Urinary bladder (tissue), 3 donors: ENCODE measurements at regions not wholly inside any gene's neighbourhood (a gene's known extent, or its start where the extent isn't known, plus 50 kb on each side); places are given as distances from the start of the nearest gene placed in this dataset.

Experiments used
- DNase-seq: peaks from one replicate; pipeline ENCODE4 v3.0.0-alpha.2; 2015; ENCODE audit errors: extremely low spot score
- H3K27ac ChIP-seq: one replicate; pipeline ENCODE4 v1.5.1; 2013; ENCODE audit warnings: low read depth, mild to moderate bottlenecking, moderate library complexity
- H3K36me3 ChIP-seq: one replicate; pipeline ENCODE4 v1.6.1; 2013; ENCODE audit warnings: mild to moderate bottlenecking, moderate library complexity; ENCODE audit not compliant: insufficient read depth
- H3K4me1 ChIP-seq: one replicate; pipeline ENCODE4 v1.6.1; 2013; ENCODE audit warnings: mild to moderate bottlenecking, moderate library complexity; ENCODE audit not compliant: insufficient read depth
- H3K4me3 ChIP-seq: one replicate; pipeline ENCODE4 v1.5.1; 2013; ENCODE audit warnings: low read depth, low read length
- WGBS: extraction: QIAGEN DNeasy Blood & Tissue Kit; methylation state at CpG from one replicate; pipeline ENCODE4 v1.1.7; 2013; 5-methylcytosine and 5-hydroxymethylcytosine counted together
- donor health status: healthy with polysubstance abuse.
- donor health status: healthy.

GRCh38 chr21:31538816-31539215 is 120.7 kb upstream of the SOD1 start:
- H3K4me1 ChIP-seq: no peaks in the 10 kb centered on the region
- DNase-seq: no peak
- no peak overlapping the region for H3K27ac ChIP-seq
- 55% methylated on average over 10 of the region's 10 CpGs for WGBS
- H3K36me3 ChIP-seq: no peaks in the 10 kb centered on the region
- no peak overlapping the region for H3K4me3 ChIP-seq

GRCh38 chr21:31537872-31538576 is 121.5 kb upstream of the SOD1 start:
- WGBS: 92% methylated on average over 10 of the region's 10 CpGs
- no peak for DNase-seq
- H3K36me3 ChIP-seq: no peaks in the 10 kb centered on the region
- no peak overlapping the region for H3K27ac ChIP-seq
- no peaks in the 10 kb centered on the region for H3K4me1 ChIP-seq
- H3K4me3 ChIP-seq: no peak overlapping the region

- no peak overlapping the region for H3K4me3 ChIP-seq
- no peak overlapping the region for H3K27ac ChIP-seq
- DNase-seq: no peak
- no peaks in the 10 kb centered on the region for H3K36me3 ChIP-seq
- WGBS: 98% methylated on average over 8 of the region's 8 CpGs
- no peaks in the 10 kb centered on the region for H3K4me1 ChIP-seq
Observed at GRCh38 chr21:31536138-31536537, 123.4 kb upstream of the SOD1 start.

GRCh38 chr21:31531967-31532366 is 127.5 kb upstream of the SOD1 start:
- DNase-seq: no peak
- Histone ChIP-seq H3K4me3 (no peak overlapping the region), H3K27ac (no peak overlapping the region), H3K36me3 (no peaks in the 10 kb centered on the region), H3K4me1 (no peaks in the 10 kb centered on the region)
- 91% methylated on average over 1 of the region's 1 CpG for WGBS

GRCh38 chr21:31530897-31531705 is 128.4 kb upstream of the SOD1 start:
- H3K4me1 ChIP-seq: no peaks in the 10 kb centered on the region
- DNase-seq: no peak
- WGBS: 62% methylated on average over 10 of the region's 10 CpGs
- H3K27ac ChIP-seq: no peak overlapping the region
- no peak overlapping the region for H3K4me3 ChIP-seq
- H3K36me3 ChIP-seq: no peaks in the 10 kb centered on the region

- H3K36me3 ChIP-seq: no peaks in the 10 kb centered on the region
- H3K4me3 ChIP-seq: no peak overlapping the region
- 78% methylated on average over 9 of the region's 9 CpGs for WGBS
- no peak for DNase-seq
- H3K4me1 ChIP-seq: no peaks in the 10 kb centered on the region
- no peak overlapping the region for H3K27ac ChIP-seq
Observed at GRCh38 chr21:31530364-31530763, 129.1 kb upstream of the SOD1 start.

- DNase-seq: no peak
- Histone ChIP-seq H3K4me1 (no peaks in the 10 kb centered on the region), H3K36me3 (no peaks in the 10 kb centered on the region), H3K4me3 (no peak overlapping the region), H3K27ac (no peak overlapping the region)
- 52% methylated on average over 1 of the region's 1 CpG for WGBS
Observed at GRCh38 chr21:31529406-31529805, 130.1 kb upstream of the SOD1 start.

- no peaks in the 10 kb centered on the region for H3K36me3 ChIP-seq
- no peak overlapping the region for H3K27ac ChIP-seq
- H3K4me3 ChIP-seq: no peak overlapping the region
- no peaks in the 10 kb centered on the region for H3K4me1 ChIP-seq
- WGBS: 89% methylated on average over 4 of the region's 4 CpGs
- DNase-seq: no peak
Observed at GRCh38 chr21:31526040-31526439, 133.5 kb upstream of the SOD1 start.

- Histone ChIP-seq H3K4me3 (no peak overlapping the region), H3K36me3 (no peaks in the 10 kb centered on the region), H3K27ac (no peak overlapping the region), H3K4me1 (no peaks in the 10 kb centered on the region)
- no peak for DNase-seq
- 75% methylated on average over 4 of the region's 4 CpGs for WGBS
Observed at GRCh38 chr21:31524140-31524539, 135.4 kb upstream of the SOD1 start.

GRCh38 chr21:31521515-31521914 is 138.0 kb upstream of the SOD1 start:
- no peak for DNase-seq
- H3K27ac ChIP-seq: no peak overlapping the region
- WGBS: 93% methylated on average over 3 of the region's 3 CpGs
- no peaks in the 10 kb centered on the region for H3K4me1 ChIP-seq
- H3K4me3 ChIP-seq: no peak overlapping the region
- no peaks in the 10 kb centered on the region for H3K36me3 ChIP-seq

GRCh38 chr21:31520561-31521098 is 138.9 kb upstream of the SOD1 start:
- 51% methylated on average over 8 of the region's 8 CpGs for WGBS

GRCh38 chr21:31518580-31518979 is 140.9 kb upstream of the SOD1 start:
- WGBS: 97% methylated on average over 4 of the region's 4 CpGs
- Histone ChIP-seq H3K4me1 (no peaks in the 10 kb centered on the region), H3K27ac (no peak overlapping the region), H3K4me3 (no peak overlapping the region), H3K36me3 (no peaks in the 10 kb centered on the region)
- no peak for DNase-seq

More at GRCh38 chr21:31520561-31521098, 138.9 kb upstream of the SOD1 start:
- no peak for DNase-seq
- H3K4me3 ChIP-seq: no peak overlapping the region
- no peaks in the 10 kb centered on the region for H3K4me1 ChIP-seq
- no peaks in the 10 kb centered on the region for H3K36me3 ChIP-seq
- no peak overlapping the region for H3K27ac ChIP-seq

GRCh38 chr21:31517664-31518414 is 141.7 kb upstream of the SOD1 start:
- no peaks in the 10 kb centered on the region for H3K4me1 ChIP-seq

More at GRCh38 chr21:31517664-31518414, 141.7 kb upstream of the SOD1 start:
- H3K36me3 ChIP-seq: no peaks in the 10 kb centered on the region
- H3K4me3 ChIP-seq: no peak overlapping the region
- DNase-seq: no peak
- WGBS: 73% methylated on average over 8 of the region's 8 CpGs
- H3K27ac ChIP-seq: no peak overlapping the region
